ENCODE measurements at regions not wholly inside any gene's neighbourhood (a gene's known extent, or its start where the extent isn't known, plus 50 kb on each side); places are given as distances from the start of the nearest gene placed in this dataset.
"Not testable (repeated sequence)": the region's sequence is repeated elsewhere in the genome, so short reads cannot be mapped to it uniquely, and the experiment has no call there.

- not testable (repeated sequence) for H3K36me3 ChIP-seq (ENCODE audit: insufficient read depth, low read length); H3K9ac ChIP-seq (ENCODE audit: low read depth, low read length); H3K9me3 ChIP-seq (ENCODE audit: control insufficient read depth, insufficient read depth, low read length)
Measured at GRCh38 chr7:115310316-115310715, 388.4 kb downstream of the MDFIC start.

DNA sequence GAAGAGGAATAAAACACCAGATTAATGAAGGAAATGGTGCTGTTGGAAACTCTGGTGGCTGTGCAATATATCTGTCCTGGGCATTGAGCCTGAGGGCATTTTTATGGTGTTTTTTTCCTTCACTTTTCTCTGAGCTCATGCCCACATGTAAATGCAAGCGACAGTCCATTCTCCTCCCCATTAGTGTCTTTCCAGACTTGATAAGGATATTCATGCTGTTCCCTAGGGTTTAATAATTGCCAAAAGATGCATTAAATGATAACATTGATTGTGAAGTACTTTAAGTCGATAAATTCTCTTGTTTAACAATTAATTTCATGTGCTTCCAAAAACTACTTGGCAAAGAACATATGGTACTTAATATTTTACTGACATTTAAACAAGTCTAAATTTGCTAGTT lies 384.7 kb downstream of the MDFIC start:
- Histone ChIP-seq H3K36me3 (ENCODE audit: insufficient read depth, low read length) (no peaks in the 10 kb centered on the region), H3K9ac (ENCODE audit: low read depth, low read length) (no peak overlapping the region), H3K4me1 (ENCODE audit: insufficient read depth, low read length) (no peaks in the 10 kb centered on the region)

More at GRCh38 chr7:115310316-115310715, 388.4 kb downstream of the MDFIC start:
- H3K4me1 ChIP-seq (ENCODE audit: insufficient read depth, low read length): not testable (repeated sequence)

GRCh38 chr7:115300231-115300870 lies 378.5 kb downstream of the MDFIC start:
- no peaks in the 10 kb centered on the region; the same call in 1 of the 2 replicates for H3K9me3 ChIP-seq (ENCODE audit: control insufficient read depth, insufficient read depth, low read length)
- no peaks in the 10 kb centered on the region for H3K36me3 ChIP-seq (ENCODE audit: insufficient read depth, low read length)
- no peaks in the 10 kb centered on the region for H3K4me1 ChIP-seq (ENCODE audit: insufficient read depth, low read length)
- H3K9ac ChIP-seq (ENCODE audit: low read depth, low read length): no peak overlapping the region

More for the DNA sequence above, 384.7 kb downstream of the MDFIC start:
- H3K9me3 ChIP-seq (ENCODE audit: control insufficient read depth, insufficient read depth, low read length): no peaks in the 10 kb centered on the region; the same call in 1 of the 2 replicates

DNA sequence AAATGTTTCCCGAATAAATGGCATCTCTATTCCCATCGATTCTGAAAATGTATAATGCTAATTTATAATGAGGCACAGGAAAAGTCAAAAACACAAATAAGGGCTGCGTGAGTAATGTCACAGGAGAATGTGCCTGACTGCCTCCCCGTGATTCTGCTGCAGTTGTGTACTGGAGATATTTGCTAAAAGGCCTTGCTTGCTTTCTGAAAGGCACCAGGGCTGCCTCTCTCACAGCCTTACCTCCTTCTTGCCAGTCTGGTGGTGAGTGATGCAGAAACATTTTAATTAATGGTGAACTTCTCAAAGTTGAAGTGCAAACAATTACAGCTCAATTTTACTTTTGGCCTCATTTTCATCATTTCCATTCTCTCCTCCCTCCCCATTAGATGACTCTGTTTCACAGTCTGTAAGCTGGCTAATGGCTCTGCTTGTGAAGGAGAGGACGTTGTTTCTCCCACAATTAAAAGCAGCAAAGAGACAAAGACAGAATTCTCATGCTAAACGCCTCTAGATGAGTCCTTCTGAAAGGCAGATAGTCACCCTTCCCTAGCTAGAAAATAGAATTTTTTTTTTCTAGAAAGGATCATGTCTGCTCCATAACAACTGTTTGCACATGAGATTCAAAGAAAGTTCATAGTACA lies 377.6 kb downstream of the MDFIC start:
- H3K36me3 ChIP-seq (ENCODE audit: insufficient read depth, low read length): no peaks in the 10 kb centered on the region

GRCh38 chr7:115297656-115298055 lies 375.8 kb downstream of the MDFIC start:
- Histone ChIP-seq H3K4me1 (ENCODE audit: insufficient read depth, low read length) (no peaks in the 10 kb centered on the region), H3K9me3 (ENCODE audit: control insufficient read depth, insufficient read depth, low read length) (no peaks in the 10 kb centered on the region; the same call in 1 of the 2 replicates), H3K36me3 (ENCODE audit: insufficient read depth, low read length) (no peaks in the 10 kb centered on the region), H3K9ac (ENCODE audit: low read depth, low read length) (no peak overlapping the region)

More for the DNA sequence above, 377.6 kb downstream of the MDFIC start:
- Histone ChIP-seq H3K9me3 (ENCODE audit: control insufficient read depth, insufficient read depth, low read length) (no peaks in the 10 kb centered on the region; the same call in 1 of the 2 replicates), H3K4me1 (ENCODE audit: insufficient read depth, low read length) (no peaks in the 10 kb centered on the region), H3K9ac (ENCODE audit: low read depth, low read length) (no peak overlapping the region)

DNA sequence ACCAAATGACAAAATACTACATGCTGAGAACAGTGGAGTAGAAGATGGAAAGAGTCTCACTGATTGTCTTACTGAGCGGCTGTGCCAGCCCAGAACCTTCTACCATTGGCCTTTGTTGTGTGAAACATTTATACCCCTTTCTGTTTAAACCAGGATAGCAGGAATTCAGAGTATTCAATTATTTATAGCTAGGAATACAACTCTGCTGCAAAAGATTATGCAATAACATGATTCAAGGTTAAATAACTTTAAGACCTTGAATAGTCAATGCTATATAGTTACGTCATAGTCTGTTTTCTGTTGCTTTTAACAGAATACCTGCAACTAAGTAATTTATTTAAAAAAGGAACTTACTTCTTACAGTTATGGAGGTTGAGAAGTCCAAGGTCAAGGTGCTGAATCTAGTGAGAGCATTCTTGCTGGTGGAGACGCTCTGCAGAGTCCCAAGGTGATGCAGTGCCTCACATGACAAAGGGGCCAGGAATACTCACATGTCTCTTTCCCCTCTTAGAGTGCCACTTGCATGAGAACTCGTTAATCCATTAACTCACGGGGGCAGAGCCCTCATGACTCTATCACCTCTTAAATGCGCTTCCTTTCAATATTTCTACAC lies 371.8 kb downstream of the MDFIC start:
- Histone ChIP-seq H3K9ac (ENCODE audit: low read depth, low read length) (no peak overlapping the region), H3K4me1 (ENCODE audit: insufficient read depth, low read length) (no peaks in the 10 kb centered on the region), H3K9me3 (ENCODE audit: control insufficient read depth, insufficient read depth, low read length) (no peaks in the 10 kb centered on the region), H3K36me3 (ENCODE audit: insufficient read depth, low read length) (no peaks in the 10 kb centered on the region)

GRCh38 chr7:115292381-115292780 lies 370.5 kb downstream of the MDFIC start:
- Histone ChIP-seq H3K9ac (ENCODE audit: low read depth, low read length) (no peak overlapping the region), H3K4me1 (ENCODE audit: insufficient read depth, low read length) (no peaks in the 10 kb centered on the region), H3K9me3 (ENCODE audit: control insufficient read depth, insufficient read depth, low read length) (no peaks in the 10 kb centered on the region), H3K36me3 (ENCODE audit: insufficient read depth, low read length) (no peaks in the 10 kb centered on the region)

- Histone ChIP-seq H3K9ac (ENCODE audit: low read depth, low read length) (no peak overlapping the region), H3K9me3 (ENCODE audit: control insufficient read depth, insufficient read depth, low read length) (no peaks in the 10 kb centered on the region), H3K36me3 (ENCODE audit: insufficient read depth, low read length) (no peaks in the 10 kb centered on the region), H3K4me1 (ENCODE audit: insufficient read depth, low read length) (no peaks in the 10 kb centered on the region)
Measured at GRCh38 chr7:115289971-115290370, 368.1 kb downstream of the MDFIC start.

- no peak overlapping the region for H3K9ac ChIP-seq (ENCODE audit: low read depth, low read length)
- no peaks in the 10 kb centered on the region for H3K4me1 ChIP-seq (ENCODE audit: insufficient read depth, low read length)
- no peaks in the 10 kb centered on the region for H3K9me3 ChIP-seq (ENCODE audit: control insufficient read depth, insufficient read depth, low read length)
- no peaks in the 10 kb centered on the region for H3K36me3 ChIP-seq (ENCODE audit: insufficient read depth, low read length)
Measured at GRCh38 chr7:115276791-115277190, 354.9 kb downstream of the MDFIC start.

DNA sequence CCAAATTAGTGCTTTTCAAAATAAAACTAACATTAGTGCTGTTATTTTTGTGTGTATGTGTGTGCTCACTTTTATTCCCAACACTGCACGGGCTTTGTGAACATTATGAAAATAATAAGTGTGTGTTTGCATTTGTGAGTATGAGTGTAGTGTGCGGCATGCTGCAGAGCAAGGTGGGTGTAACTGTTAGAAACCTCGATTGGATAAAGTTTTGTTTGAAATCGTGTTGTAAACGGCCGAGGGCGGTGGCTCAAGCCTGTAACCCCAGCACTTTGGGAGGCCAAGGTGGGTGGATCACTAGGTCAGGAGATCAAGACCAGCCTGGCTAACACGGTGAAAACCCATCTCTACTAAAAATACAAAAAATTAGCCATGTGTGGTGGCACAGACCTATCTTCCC lies 352.0 kb downstream of the MDFIC start:
- not testable (repeated sequence) for H3K9me3 ChIP-seq (ENCODE audit: control insufficient read depth, insufficient read depth, low read length); H3K9ac ChIP-seq (ENCODE audit: low read depth, low read length); H3K36me3 ChIP-seq (ENCODE audit: insufficient read depth, low read length); H3K4me1 ChIP-seq (ENCODE audit: insufficient read depth, low read length)

- Histone ChIP-seq H3K36me3 (ENCODE audit: insufficient read depth, low read length) (no peaks in the 10 kb centered on the region), H3K9me3 (ENCODE audit: control insufficient read depth, insufficient read depth, low read length) (no peaks in the 10 kb centered on the region), H3K4me1 (ENCODE audit: insufficient read depth, low read length) (no peaks in the 10 kb centered on the region), H3K9ac (ENCODE audit: low read depth, low read length) (no peak overlapping the region)
Measured at GRCh38 chr7:115273139-115273772, 351.4 kb downstream of the MDFIC start.

DNA sequence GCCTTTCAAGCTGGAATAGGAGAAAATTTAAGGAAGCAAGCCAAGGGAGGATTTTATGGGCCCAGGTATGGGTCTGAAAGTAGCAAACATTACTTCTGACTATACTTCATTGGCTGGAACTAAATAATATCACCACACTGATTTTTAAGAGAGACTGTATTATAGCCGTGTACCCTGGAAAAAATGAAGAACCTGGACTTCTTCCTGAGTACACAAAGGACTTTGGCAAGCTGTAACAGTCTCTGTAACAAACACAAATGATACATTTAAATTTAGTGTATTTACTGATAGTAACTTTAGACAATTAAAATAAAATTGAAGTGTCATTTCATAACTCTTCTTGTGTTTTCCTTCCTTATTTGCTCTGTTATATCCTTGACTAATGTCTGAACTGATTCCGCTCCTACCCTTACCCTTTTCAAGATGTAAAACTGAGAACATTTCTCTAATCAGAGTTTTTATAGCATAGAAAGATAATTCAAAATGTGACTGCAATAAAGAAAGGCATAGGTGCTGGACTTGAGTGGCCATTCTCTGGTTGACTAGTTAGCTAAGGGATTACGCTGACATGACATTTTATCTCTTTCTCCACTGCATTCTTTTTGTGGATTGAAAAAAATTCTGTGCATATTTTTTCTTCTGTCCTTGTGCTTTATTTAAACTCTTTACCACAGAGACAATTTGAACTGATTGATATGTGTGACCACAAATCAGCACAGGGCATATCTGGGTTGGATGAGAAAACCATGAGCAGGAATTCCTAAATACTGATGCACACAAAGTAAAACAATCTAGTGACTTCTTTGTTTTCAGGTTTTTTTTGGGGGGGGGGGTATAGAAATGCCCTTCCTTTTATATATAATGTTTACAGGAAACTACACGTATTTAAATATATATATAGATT lies 349.7 kb downstream of the MDFIC start:
- no peaks in the 10 kb centered on the region for H3K9me3 ChIP-seq (ENCODE audit: control insufficient read depth, insufficient read depth, low read length)
- H3K4me1 ChIP-seq (ENCODE audit: insufficient read depth, low read length): no peaks in the 10 kb centered on the region
- H3K36me3 ChIP-seq (ENCODE audit: insufficient read depth, low read length): no peaks in the 10 kb centered on the region
- H3K9ac ChIP-seq (ENCODE audit: low read depth, low read length): no peak overlapping the region

GRCh38 chr7:115269486-115269885 lies 347.6 kb downstream of the MDFIC start:
- H3K9ac ChIP-seq (ENCODE audit: low read depth, low read length): no peak overlapping the region
- no peaks in the 10 kb centered on the region for H3K4me1 ChIP-seq (ENCODE audit: insufficient read depth, low read length)
- H3K9me3 ChIP-seq (ENCODE audit: control insufficient read depth, insufficient read depth, low read length): no peaks in the 10 kb centered on the region
- H3K36me3 ChIP-seq (ENCODE audit: insufficient read depth, low read length): no peaks in the 10 kb centered on the region

DNA sequence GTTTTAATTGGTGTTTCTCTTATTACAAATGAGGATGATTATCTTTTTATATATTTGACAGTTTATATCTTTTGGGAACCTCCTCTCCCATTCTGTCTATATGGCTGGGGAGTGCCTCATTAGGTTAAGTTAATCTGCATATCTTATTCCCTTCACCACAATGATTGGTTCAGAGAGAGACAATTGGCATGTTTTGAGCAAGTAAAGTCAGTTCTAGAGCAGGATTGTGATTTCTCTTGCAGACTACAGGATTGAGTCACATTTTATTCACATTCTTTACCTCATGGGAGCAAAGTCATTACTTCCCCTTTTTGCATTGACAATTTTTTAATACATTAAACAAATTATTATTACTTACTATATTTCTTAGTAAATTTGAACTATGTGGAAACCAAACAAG lies 345.6 kb downstream of the MDFIC start:
- Histone ChIP-seq H3K4me1 (ENCODE audit: insufficient read depth, low read length) (no peaks in the 10 kb centered on the region), H3K9me3 (ENCODE audit: control insufficient read depth, insufficient read depth, low read length) (no peaks in the 10 kb centered on the region), H3K9ac (ENCODE audit: low read depth, low read length) (no peak overlapping the region), H3K36me3 (ENCODE audit: insufficient read depth, low read length) (no peaks in the 10 kb centered on the region)

All from ES-I3 (cell line).